Small intestine (tissue), 7 donors: ENCODE measurements at regions not wholly inside any gene's neighbourhood (a gene's known extent, or its start where the extent isn't known, plus 50 kb on each side); places are given as distances from the start of the nearest gene placed in this dataset.
A peak's percentile ranks its signal among the peaks of the same experiment; 100 is the strongest.

Experiments
- DNase-seq, 2 donors: peaks; one replicate each; pipeline versions ENCODE4 v3.0.0 to v3.0.0-alpha.2; 2013
- FAIRE-seq: peaks from 2 replicates; lab custom pipeline; 2012; peaks lifted over from hg19 to GRCh38; lab: Jason Lieb, UNC
- H3K27ac ChIP-seq, 3 donors: one replicate each; pipeline ENCODE4 v1.5.1; 2013; ENCODE audit warnings: low read length in 2 of 3, mild to moderate bottlenecking in 2 of 3, control low read depth in 1 of 3, inconsistent platforms in 1 of 3, low read depth in 1 of 3, moderate library complexity in 1 of 3
- H3K27me3 ChIP-seq, 3 donors: one replicate each; pipeline ENCODE4 v1.6.1; 2013; ENCODE audit warnings: low read length in 3 of 3, inconsistent platforms in 1 of 3; ENCODE audit not compliant: control insufficient read depth in 3 of 3, insufficient read depth in 3 of 3
- H3K36me3 ChIP-seq, 3 donors: one replicate each; pipeline ENCODE4 v1.6.1; 2013; ENCODE audit warnings: low read length in 3 of 3, inconsistent platforms in 1 of 3, low read depth in 1 of 3, mild to moderate bottlenecking in 1 of 3, moderate library complexity in 1 of 3; ENCODE audit not compliant: control insufficient read depth in 3 of 3, insufficient read depth in 2 of 3
- H3K4me1 ChIP-seq, 3 donors: one replicate each; pipeline ENCODE4 v1.6.1; 2013; ENCODE audit warnings: low read length in 2 of 3, inconsistent platforms in 1 of 3, low read depth in 1 of 3, mild to moderate bottlenecking in 1 of 3, moderate library complexity in 1 of 3; ENCODE audit not compliant: control insufficient read depth in 3 of 3, insufficient read depth in 2 of 3
- H3K4me3 ChIP-seq, 3 donors: one replicate each; pipeline ENCODE4 v1.5.1; 2013; ENCODE audit warnings: low read length in 3 of 3, control low read depth in 1 of 3, inconsistent platforms in 1 of 3, low read depth in 1 of 3, mild to moderate bottlenecking in 1 of 3, moderate library complexity in 1 of 3
- H3K9me3 ChIP-seq, 2 donors: one replicate each; pipeline ENCODE4 v1.6.1; 2013; ENCODE audit warnings: low read depth in 1 of 2, low read length in 1 of 2; ENCODE audit not compliant: control insufficient read depth in 2 of 2, insufficient read depth in 1 of 2
- WGBS, 3 donors: extraction: QIAGEN DNeasy Blood & Tissue Kit; methylation state at CpG; one replicate each; pipeline ENCODE4 v1.1.7; 2013; 5-methylcytosine and 5-hydroxymethylcytosine counted together
- donor health status: healthy with polysubstance abuse.
- donor health status: control.
- donor health status: control.
- donor health status: Bipolar disorder and iron deficiency.
- donor health status: healthy.

GRCh38 chr10:30190577-30191552, 131.5 kb upstream of the JCAD start:
- H3K36me3 ChIP-seq, result no peaks in the 10 kb centered on the region
- FAIRE-seq (no peak), DNase-seq (peak; percentile 43 to 63)
- H3K4me3 ChIP-seq, result no peak overlapping the region
- no peaks in the 10 kb centered on the region for H3K9me3 ChIP-seq
- no peak overlapping the region for H3K27ac ChIP-seq
- WGBS, 3 donors, result 72 to 77% (median 75%) methylated on average over 14 of the region's 14 CpGs
- H3K27me3 ChIP-seq, result no peaks in the 10 kb centered on the region
- peaks cover 0 to 6% (median 0%) of the 10 kb centered on the region in 3 donors for H3K4me1 ChIP-seq

- 15 to 33% (median 28%) methylated on average over 4 of the region's 4 CpGs for WGBS, 3 donors
- no peak for FAIRE-seq
- H3K27ac ChIP-seq, result no peak overlapping the region
Observed at GRCh38 chr10:30189238-30189580, 129.8 kb upstream of the JCAD start.

GRCh38 chr10:30188556-30189237, 129.3 kb upstream of the JCAD start:
- 72 to 78% (median 72%) methylated on average over 11 to 14 of the region's 14 CpGs for WGBS, 3 donors

More at GRCh38 chr10:30189238-30189580, 129.8 kb upstream of the JCAD start:
- Histone ChIP-seq H3K27me3 (no peaks in the 10 kb centered on the region), H3K4me1 (peaks cover 0 to 6% (median 0%) of the 10 kb centered on the region in 3 donors), H3K9me3 (no peaks in the 10 kb centered on the region), H3K36me3 (no peaks in the 10 kb centered on the region), H3K4me3 (no peak overlapping the region)
- DNase-seq, result peak in 1 of 2 donors; percentile 42

GRCh38 chr10:30188101-30188500, 128.7 kb upstream of the JCAD start:
- peak overlapping the region in 2 of 3 donors; percentile 40 to 43 for H3K27ac ChIP-seq
- H3K4me3 ChIP-seq, result no peak overlapping the region
- no peak for DNase-seq
- no peak for FAIRE-seq
- H3K4me1 ChIP-seq, result peaks cover 0 to 6% (median 0%) of the 10 kb centered on the region in 3 donors
- H3K36me3 ChIP-seq, result no peaks in the 10 kb centered on the region
- H3K27me3 ChIP-seq, result no peaks in the 10 kb centered on the region
- WGBS, 3 donors, result 58 to 69% (median 62%) methylated on average over 3 of the region's 3 CpGs
- no peaks in the 10 kb centered on the region for H3K9me3 ChIP-seq

More at GRCh38 chr10:30188556-30189237, 129.3 kb upstream of the JCAD start:
- Histone ChIP-seq H3K4me3 (no peak overlapping the region), H3K36me3 (no peaks in the 10 kb centered on the region), H3K27me3 (no peaks in the 10 kb centered on the region), H3K4me1 (peaks cover 0 to 6% (median 0%) of the 10 kb centered on the region in 3 donors), H3K27ac (peak overlapping the region in 2 of 3 donors; percentile 13 to 40), H3K9me3 (no peaks in the 10 kb centered on the region)
- FAIRE-seq (no peak), DNase-seq (no peak)

- 28 to 68% (median 40%) methylated on average over 5 of the region's 5 CpGs for WGBS, 3 donors
- Histone ChIP-seq H3K27ac (peak overlapping the region in 2 of 3 donors; percentile 7 to 66), H3K27me3 (no peaks in the 10 kb centered on the region), H3K4me1 (peaks cover 0 to 6% (median 0%) of the 10 kb centered on the region in 3 donors), H3K4me3 (no peak overlapping the region), H3K36me3 (no peaks in the 10 kb centered on the region), H3K9me3 (no peaks in the 10 kb centered on the region)
- FAIRE-seq, result no peak
- no peak for DNase-seq
Observed at GRCh38 chr10:30187010-30187409, 127.6 kb upstream of the JCAD start.

GRCh38 chr10:30186371-30186875, 127.0 kb upstream of the JCAD start:
- no peak for FAIRE-seq
- Histone ChIP-seq H3K4me3 (no peak overlapping the region), H3K9me3 (no peaks in the 10 kb centered on the region), H3K27me3 (no peaks in the 10 kb centered on the region), H3K27ac (peak overlapping the region; percentile 7 to 66 (median 20)), H3K4me1 (peaks cover 0 to 6% (median 0%) of the 10 kb centered on the region in 3 donors), H3K36me3 (no peaks in the 10 kb centered on the region)
- DNase-seq, result peak; percentile 84 to 89
- 16 to 43% (median 24%) methylated on average over 10 of the region's 10 CpGs for WGBS, 3 donors

- 20 to 68% (median 45%) methylated on average over 3 of the region's 3 CpGs for WGBS, 3 donors
- FAIRE-seq, result no peak
- no peak for DNase-seq
- Histone ChIP-seq H3K9me3 (no peaks in the 10 kb centered on the region), H3K36me3 (no peaks in the 10 kb centered on the region), H3K4me1 (peaks cover 0 to 6% (median 0%) of the 10 kb centered on the region in 3 donors), H3K27me3 (no peaks in the 10 kb centered on the region), H3K27ac (no peak overlapping the region), H3K4me3 (no peak overlapping the region)
Observed at GRCh38 chr10:30185916-30186315, 126.5 kb upstream of the JCAD start.

- Histone ChIP-seq H3K36me3 (no peaks in the 10 kb centered on the region), H3K4me3 (no peak overlapping the region), H3K4me1 (peaks cover 0 to 6% (median 0%) of the 10 kb centered on the region in 3 donors), H3K27ac (no peak overlapping the region), H3K9me3 (no peaks in the 10 kb centered on the region), H3K27me3 (no peaks in the 10 kb centered on the region)
- FAIRE-seq (no peak), DNase-seq (no peak)
- 93 to 97% (median 94%) methylated on average over 1 of the region's 1 CpG for WGBS, 3 donors
Observed at GRCh38 chr10:30185341-30185740, 126.0 kb upstream of the JCAD start.
